HL-60 (cell line): ENCODE measurements at regions not wholly inside any gene's neighbourhood (a gene's known extent, or its start where the extent isn't known, plus 50 kb on each side); places are given as distances from the start of the nearest gene placed in this dataset.

Source experiments
- DNase-seq, 2 experiments: peaks; one replicate each; pipeline ENCODE4 v3.0.0-alpha.2; 2010 to 2020; ENCODE audit warnings: low read depth in 1 of 2, low spot score in 1 of 2
- H3K27ac ChIP-seq: fragments of 250-450 bp; sonication (Bioruptor Pico); replicated peaks from 2 replicates; pipeline ENCODE4 v1.5.1; 2020; ENCODE audit warnings: mild to moderate bottlenecking, moderate library complexity
- H3K27me3 ChIP-seq: fragments of 250-450 bp; sonication (Bioruptor Pico); 2 replicates; pipeline ENCODE4 v1.5.1; 2021; ENCODE audit warnings: mild to moderate bottlenecking, moderate library complexity; ENCODE audit not compliant: insufficient read depth, poor library complexity, severe bottlenecking
- H3K4me3 ChIP-seq: replicated peaks from 2 replicates; pipeline ENCODE4 v1.5.1; 2011; ENCODE audit warnings: mild to moderate bottlenecking, control low read depth, low read length; ENCODE audit not compliant: insufficient read depth
- CTCF ChIP-seq: IDR thresholded peaks from one replicate; pipeline ENCODE4 v1.5.1; 2011; ENCODE audit warnings: low read length, control low read depth, inconsistent platforms; ENCODE audit not compliant: insufficient read depth
- GABPA ChIP-seq: IDR thresholded peaks from 2 replicates; pipeline ENCODE4 v1.6.1; 2012; ENCODE audit warnings: low read depth
- POLR2AphosphoS5 ChIP-seq: IDR thresholded peaks from 2 replicates; pipeline ENCODE4 v1.6.1; 2012; ENCODE audit warnings: low read depth
- REST ChIP-seq: IDR thresholded peaks from 2 replicates; pipeline ENCODE4 v1.6.1; 2012; ENCODE audit warnings: low read depth; ENCODE audit not compliant: insufficient replicate concordance
- SPI1 ChIP-seq: IDR thresholded peaks from 2 replicates; pipeline ENCODE4 v1.6.1; 2012; ENCODE audit warnings: low read depth, mild to moderate bottlenecking, borderline replicate concordance

DNA sequence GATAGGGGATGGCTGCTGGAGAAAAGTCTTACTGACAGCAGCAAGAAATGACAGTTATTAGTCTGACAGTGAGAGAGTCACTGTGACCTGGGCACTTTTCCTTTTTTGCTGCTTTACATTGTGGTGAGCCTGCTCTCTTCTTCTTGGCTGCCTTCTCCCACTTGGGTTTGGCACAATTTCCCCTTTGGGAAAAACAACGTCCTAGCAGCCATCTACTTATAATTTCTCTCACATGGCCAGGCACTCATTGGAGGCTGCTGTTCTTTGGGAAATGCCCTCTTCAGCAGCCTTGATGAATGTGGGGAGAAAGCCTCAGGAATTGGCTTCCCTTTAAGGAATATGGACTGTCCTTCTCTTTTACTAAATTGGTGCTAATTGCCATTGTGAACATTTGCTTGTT lies 60.4 kb upstream of the SLC1A4 start:
- TF ChIP-seq POLR2AphosphoS5 (no peak), SPI1 (no peak), GABPA (no peak), CTCF (no peak), REST (no peak)
- no peak overlapping the region for H3K4me3 ChIP-seq
- no peak for DNase-seq
- peak overlapping the region; percentile 9 for H3K27ac ChIP-seq
- H3K27me3 ChIP-seq, result no peaks in the 10 kb centered on the region

- peak overlapping the region; percentile 9 for H3K27ac ChIP-seq
- peak; percentile 80 for TF ChIP-seq SPI1
- no peak for TF ChIP-seq GABPA
- DNase-seq, result peak in 1 of 2 experiments; percentile 49
- H3K27me3 ChIP-seq, result no peaks in the 10 kb centered on the region
- no peak overlapping the region for H3K4me3 ChIP-seq
These were observed 59.9 kb upstream of the SLC1A4 start for GRCh38 chr2:64929333-64929732.

DNA sequence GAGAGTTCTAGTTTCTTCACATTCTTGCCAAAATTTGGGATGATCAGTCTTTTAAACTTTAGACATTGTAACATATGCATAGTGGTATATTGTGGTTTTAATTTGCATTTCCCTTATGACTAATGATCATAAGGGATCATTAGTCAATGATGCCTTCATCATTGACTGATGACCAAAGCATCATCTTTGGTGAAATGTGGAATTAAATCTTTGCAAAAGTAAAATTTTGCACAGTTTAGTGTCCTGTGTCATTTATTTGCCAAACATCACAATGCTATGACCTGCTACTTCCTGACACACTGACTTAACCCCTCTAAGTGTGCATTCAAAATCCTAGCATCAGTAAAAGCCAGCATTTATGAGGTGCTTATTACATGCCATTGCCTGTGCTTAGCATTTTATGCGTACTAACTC lies 58.9 kb upstream of the SLC1A4 start:
- no peak overlapping the region for H3K4me3 ChIP-seq
- no peak overlapping the region for H3K27ac ChIP-seq
- TF ChIP-seq GABPA, result no peak
- TF ChIP-seq SPI1, result no peak
- no peak for TF ChIP-seq POLR2AphosphoS5
- no peak for TF ChIP-seq REST
- TF ChIP-seq CTCF, result no peak
- H3K27me3 ChIP-seq, result no peaks in the 10 kb centered on the region
- no peak for DNase-seq

GRCh38 chr2:64931246-64932115 lies 57.7 kb upstream of the SLC1A4 start:
- DNase-seq, result no peak
- TF ChIP-seq POLR2AphosphoS5 (no peak), REST (no peak), GABPA (no peak), CTCF (no peak), SPI1 (no peak)
- Histone ChIP-seq H3K27me3 (no peaks in the 10 kb centered on the region), H3K27ac (peak overlapping the region; percentile 0; the same call in 1 of the 2 replicates), H3K4me3 (peak overlapping the region; percentile 27)
